HCT116 (cell line): ENCODE measurements at regions not wholly inside any gene's neighbourhood (a gene's known extent, or its start where the extent isn't known, plus 50 kb on each side); places are given as distances from the start of the nearest gene placed in this dataset.

ENCODE experiments used
- ATAC-seq: fragments of 200-7000 bp; cut with Tn5 transposase; 2 replicates; pipeline ENCODE4 v1.9.1; 2020; ENCODE audit warnings: mild to moderate bottlenecking, moderate library complexity
- BruUV-seq: library from RNA; stranded (reverse); fragments of 400-500 nt; replicated peaks from 2 replicates; lab custom pipeline; 2021; lab: Mats Ljungman, UMichigan
- CTCF ChIA-PET: fragments of 300-600 bp; sonication (Branson Sonifier 250); formaldehyde crosslinking; loops from one replicate; lab custom pipeline; 2021; ENCODE audit warnings: antibody characterized with exemption; lab: Charles Lee
- POLR2A ChIA-PET: fragments of 300-600, 350-600 bp; sonication (Branson Sonifier 250); formaldehyde crosslinking; loops from one replicate; lab custom pipeline; 2021; ENCODE audit warnings: antibody characterized with exemption; lab: Charles Lee
- RAD21 ChIA-PET, 2 experiments: fragments of 300-600 bp; sonication (Branson Sonifier 250); formaldehyde crosslinking; loops; one replicate each; lab custom pipeline; 2023; ENCODE audit warnings: low total read pairs in 2 of 2; ENCODE audit not compliant: uncharacterized antibody in 2 of 2, unreplicated experiment in 2 of 2, low non-redundant PET in 1 of 2; lab: Charles Lee
- DNase-seq: peaks from one replicate; pipeline ENCODE4 v3.0.0-alpha.2; 2010; ENCODE audit warnings: low read depth, low spot score
- H2AFZ ChIP-seq: fragments of 200-600 bp; shearing (Covaris generic), sonication (generic); 2 replicates; pipeline ENCODE4 v1.6.1; 2017; ENCODE audit warnings: low read depth, mixed run types, mixed read lengths, antibody characterized with exemption, low read length; ENCODE audit not compliant: poor library complexity, severe bottlenecking
- H3K27ac ChIP-seq: 2 replicates; pipeline ENCODE4 v1.5.1; 2012; ENCODE audit warnings: low read depth, low read length
- H3K27me3 ChIP-seq: fragments of 200-600 bp; sonication (generic); 2 replicates; pipeline ENCODE4 v1.6.1; 2016; ENCODE audit warnings: mixed run types, low read length, mixed read lengths; ENCODE audit not compliant: insufficient read depth
- H3K36me3 ChIP-seq, 2 experiments: fragments of 200-500 bp in 1 of 2; fragments of 200-600 bp in 1 of 2; sonication (Bioruptor generic) in 1 of 2; sonication (generic) in 1 of 2; 2 replicates each; pipeline versions ENCODE4 v1.5.1 to v1.6.1; 2014 to 2016; ENCODE audit warnings: low read length in 2 of 2, inconsistent platforms in 1 of 2, mixed read lengths in 1 of 2, mixed run types in 1 of 2; ENCODE audit not compliant: insufficient read depth in 2 of 2, control insufficient read depth in 1 of 2
- H3K4me1 ChIP-seq, 2 experiments: fragments of 200-600 bp in 1 of 2; sonication (generic) in 1 of 2; 2 replicates each; pipeline versions ENCODE4 v1.5.1 to v1.6.1; 2012 to 2017; ENCODE audit warnings: low read length in 2 of 2, inconsistent platforms in 1 of 2, mild to moderate bottlenecking in 1 of 2, mixed read lengths in 1 of 2, mixed run types in 1 of 2, moderate library complexity in 1 of 2; ENCODE audit not compliant: insufficient read depth in 2 of 2, control insufficient read depth in 1 of 2
- H3K4me2 ChIP-seq: fragments of 200-600 bp; sonication (generic); 2 replicates; pipeline ENCODE4 v1.6.1; 2017; ENCODE audit warnings: mixed run types, low read length, mixed read lengths
- H3K4me3 ChIP-seq, 2 experiments: fragments of 200-600 bp in 1 of 2; sonication (generic) in 1 of 2; replicated peaks in 1 of 2; 2 replicates each; pipeline ENCODE4 v1.5.1; 2011 to 2016; ENCODE audit warnings: low read length in 2 of 2, control low read depth in 1 of 2, low read depth in 1 of 2, mild to moderate bottlenecking in 1 of 2, mixed read lengths in 1 of 2, mixed run types in 1 of 2
- H3K79me2 ChIP-seq: fragments of 200-600 bp; sonication (generic); 2 replicates; pipeline ENCODE4 v1.6.1; 2017; ENCODE audit warnings: mild to moderate bottlenecking, mixed run types, low read length, moderate library complexity, mixed read lengths; ENCODE audit not compliant: insufficient read depth
- H3K9ac ChIP-seq: fragments of 200-600 bp; sonication (generic); 2 replicates; pipeline ENCODE4 v1.6.1; 2016; ENCODE audit warnings: low read length, mixed read lengths
- H3K9me2 ChIP-seq: fragments of 200-600 bp; sonication (generic), shearing (Covaris generic); 2 replicates; pipeline ENCODE4 v1.6.1; 2017; ENCODE audit warnings: mixed run types, mild to moderate bottlenecking, moderate library complexity; ENCODE audit not compliant: insufficient read depth
- H3K9me3 ChIP-seq, 2 experiments: fragments of 200-500 bp in 1 of 2; fragments of 200-600 bp in 1 of 2; sonication (Bioruptor generic) in 1 of 2; sonication (generic) in 1 of 2; 2 replicates each; pipeline ENCODE4 v1.6.1; 2014 to 2017; ENCODE audit warnings: low read length in 2 of 2, mixed read lengths in 2 of 2, inconsistent platforms in 1 of 2, low read depth in 1 of 2, mild to moderate bottlenecking in 1 of 2, mixed run types in 1 of 2, moderate library complexity in 1 of 2; ENCODE audit not compliant: control insufficient read depth in 1 of 2, insufficient read depth in 1 of 2
- H4K20me1 ChIP-seq: fragments of 200-600 bp; sonication (generic), shearing (Covaris generic); 2 replicates; pipeline ENCODE4 v1.6.1; 2017; ENCODE audit warnings: mixed run types, mild to moderate bottlenecking, moderate library complexity; ENCODE audit not compliant: insufficient read depth
- CEBPB ChIP-seq: IDR thresholded peaks from 2 replicates; pipeline ENCODE4 v1.6.1; 2012; ENCODE audit warnings: low read depth
- EGR1 ChIP-seq: IDR thresholded peaks from 2 replicates; pipeline ENCODE4 v1.6.1; 2012; ENCODE audit warnings: low read depth
- EZH2 ChIP-seq: fragments of 200-600 bp; sonication (generic); IDR thresholded peaks from 2 replicates; pipeline ENCODE4 v1.6.1; 2017; ENCODE audit warnings: antibody characterized with exemption, mixed run types
- JUND ChIP-seq: IDR thresholded peaks from 2 replicates; pipeline ENCODE4 v1.6.1; 2012
- RAD21 ChIP-seq: IDR thresholded peaks from 2 replicates; pipeline ENCODE4 v1.6.1; 2012; ENCODE audit warnings: low read depth, mild to moderate bottlenecking
- SRF ChIP-seq: IDR thresholded peaks from 2 replicates; pipeline ENCODE4 v1.6.1; 2012; ENCODE audit warnings: low read depth
- ZFX ChIP-seq: fragments of 450-650 bp; IDR thresholded peaks from 2 replicates; pipeline ENCODE4 v1.6.1; 2017
- intact Hi-C: fragments of 100-400 bp; cut with micrococcal nuclease; formaldehyde crosslinking; loops from 2 replicates; pipeline ENCODE4 v1.10.0; 2022
- TF ChIP-seq, protein P1 (sequence below): IDR thresholded peaks from 2 replicates; pipeline ENCODE4 v1.6.1; 2012
- TF ChIP-seq, protein P2 (sequence below), 3 experiments: fragments of 200-600 bp in 1 of 3; sonication (generic) in 1 of 3; IDR thresholded peaks in 2 of 3; conservative IDR thresholded peaks in 1 of 3; 2 replicates each; pipeline ENCODE4 v1.5.1; 2012 to 2017; ENCODE audit warnings: low read depth in 2 of 3, low read length in 2 of 3, antibody characterized with exemption in 1 of 3, borderline replicate concordance in 1 of 3, control low read depth in 1 of 3, mild to moderate bottlenecking in 1 of 3, mixed read lengths in 1 of 3, mixed run types in 1 of 3, moderate library complexity in 1 of 3; ENCODE audit not compliant: insufficient read depth in 1 of 3
- TF ChIP-seq, protein P3 (sequence below): IDR thresholded peaks from 2 replicates; pipeline ENCODE4 v1.6.1; 2011; ENCODE audit warnings: mild to moderate bottlenecking, low read length, moderate library complexity; ENCODE audit not compliant: insufficient replicate concordance; ENCODE audit errors: extremely low read depth

DNA sequence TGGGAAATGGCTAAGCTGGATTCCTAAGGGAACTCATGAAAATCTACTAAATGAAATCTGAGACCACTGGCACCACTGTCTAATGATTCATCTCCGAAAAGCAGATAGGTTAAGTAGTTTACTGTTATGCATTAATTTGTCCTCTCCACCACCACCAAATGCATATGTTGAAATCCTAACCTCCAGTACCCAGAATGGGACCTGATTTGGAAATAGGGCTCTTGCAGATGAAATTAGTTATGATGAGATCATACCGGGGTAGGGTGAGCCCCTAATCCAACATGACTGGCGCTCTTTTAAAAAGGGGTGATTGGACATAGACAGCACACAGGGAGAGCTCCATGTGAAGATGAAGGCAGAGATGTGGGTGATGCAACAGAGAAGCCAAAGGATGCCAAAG, 124.9 kb upstream of the GUCY1A1 start:
- Histone ChIP-seq H3K9me2 (no peaks in the 10 kb centered on the region), H3K4me3 (no peak overlapping the region), H3K27ac (no peak overlapping the region), H4K20me1 (no peaks in the 10 kb centered on the region), H3K9ac (no peak overlapping the region), H3K4me2 (no peak overlapping the region)
- intact Hi-C loops, result no loop called here
- RAD21 ChIA-PET, result no interaction called here
- no peak for DNase-seq
- CTCF ChIA-PET, result no interaction called here
- POLR2A ChIA-PET, result no interaction called here
- TF ChIP-seq EZH2, result no peak
- TF ChIP-seq, protein P1, sequence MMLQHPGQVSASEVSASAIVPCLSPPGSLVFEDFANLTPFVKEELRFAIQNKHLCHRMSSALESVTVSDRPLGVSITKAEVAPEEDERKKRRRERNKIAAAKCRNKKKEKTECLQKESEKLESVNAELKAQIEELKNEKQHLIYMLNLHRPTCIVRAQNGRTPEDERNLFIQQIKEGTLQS, result no peak
- TF ChIP-seq CEBPB, result no peak
- TF ChIP-seq SRF, result no peak
- no peak for TF ChIP-seq EGR1
- no peak for TF ChIP-seq JUND
- no peak for TF ChIP-seq ZFX
- TF ChIP-seq, protein P2, sequence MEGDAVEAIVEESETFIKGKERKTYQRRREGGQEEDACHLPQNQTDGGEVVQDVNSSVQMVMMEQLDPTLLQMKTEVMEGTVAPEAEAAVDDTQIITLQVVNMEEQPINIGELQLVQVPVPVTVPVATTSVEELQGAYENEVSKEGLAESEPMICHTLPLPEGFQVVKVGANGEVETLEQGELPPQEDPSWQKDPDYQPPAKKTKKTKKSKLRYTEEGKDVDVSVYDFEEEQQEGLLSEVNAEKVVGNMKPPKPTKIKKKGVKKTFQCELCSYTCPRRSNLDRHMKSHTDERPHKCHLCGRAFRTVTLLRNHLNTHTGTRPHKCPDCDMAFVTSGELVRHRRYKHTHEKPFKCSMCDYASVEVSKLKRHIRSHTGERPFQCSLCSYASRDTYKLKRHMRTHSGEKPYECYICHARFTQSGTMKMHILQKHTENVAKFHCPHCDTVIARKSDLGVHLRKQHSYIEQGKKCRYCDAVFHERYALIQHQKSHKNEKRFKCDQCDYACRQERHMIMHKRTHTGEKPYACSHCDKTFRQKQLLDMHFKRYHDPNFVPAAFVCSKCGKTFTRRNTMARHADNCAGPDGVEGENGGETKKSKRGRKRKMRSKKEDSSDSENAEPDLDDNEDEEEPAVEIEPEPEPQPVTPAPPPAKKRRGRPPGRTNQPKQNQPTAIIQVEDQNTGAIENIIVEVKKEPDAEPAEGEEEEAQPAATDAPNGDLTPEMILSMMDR (IDR thresholded peaks at IDR 0.05 in 2 of 3, conservative IDR thresholded peaks at IDR 0.05 in 1 of 3; ENCODE audit: borderline replicate concordance in 1 of 3, insufficient read depth in 1 of 3, low read depth in 2 of 3, low read length in 2 of 3), result no peak
- TF ChIP-seq, protein P3, sequence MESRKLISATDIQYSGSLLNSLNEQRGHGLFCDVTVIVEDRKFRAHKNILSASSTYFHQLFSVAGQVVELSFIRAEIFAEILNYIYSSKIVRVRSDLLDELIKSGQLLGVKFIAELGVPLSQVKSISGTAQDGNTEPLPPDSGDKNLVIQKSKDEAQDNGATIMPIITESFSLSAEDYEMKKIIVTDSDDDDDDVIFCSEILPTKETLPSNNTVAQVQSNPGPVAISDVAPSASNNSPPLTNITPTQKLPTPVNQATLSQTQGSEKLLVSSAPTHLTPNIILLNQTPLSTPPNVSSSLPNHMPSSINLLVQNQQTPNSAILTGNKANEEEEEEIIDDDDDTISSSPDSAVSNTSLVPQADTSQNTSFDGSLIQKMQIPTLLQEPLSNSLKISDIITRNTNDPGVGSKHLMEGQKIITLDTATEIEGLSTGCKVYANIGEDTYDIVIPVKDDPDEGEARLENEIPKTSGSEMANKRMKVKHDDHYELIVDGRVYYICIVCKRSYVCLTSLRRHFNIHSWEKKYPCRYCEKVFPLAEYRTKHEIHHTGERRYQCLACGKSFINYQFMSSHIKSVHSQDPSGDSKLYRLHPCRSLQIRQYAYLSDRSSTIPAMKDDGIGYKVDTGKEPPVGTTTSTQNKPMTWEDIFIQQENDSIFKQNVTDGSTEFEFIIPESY, result no peak
- TF ChIP-seq RAD21, result no peak
- TF ChIP-seq, all 23 proteins: peak for 0
- Histone ChIP-seq H3K9me3 (no peaks in the 10 kb centered on the region), H3K79me2 (no peaks in the 10 kb centered on the region), H2AFZ (no peak overlapping the region), H3K27me3 (no peaks in the 10 kb centered on the region), H3K4me1 (no peaks in the 10 kb centered on the region), H3K36me3 (no peaks in the 10 kb centered on the region; a peak in 1 of 4 replicates)
- BruUV-seq, result no TSS peak
- ATAC-seq, result no peak
